MM.1S (cell line): ENCODE measurements at regions not wholly inside any gene's neighbourhood (a gene's known extent, or its start where the extent isn't known, plus 50 kb on each side); places are given as distances from the start of the nearest gene placed in this dataset.

ENCODE experiments used
- DNase-seq: peaks from one replicate; pipeline ENCODE4 v3.0.0-alpha.2; 2015
- H2AFZ ChIP-seq: fragments of 300-600 bp; sonication (generic); 2 replicates; pipeline ENCODE4 v1.6.0; 2016; ENCODE audit warnings: antibody characterized with exemption, low read length
- H3F3A ChIP-seq: fragments of 300-600 bp; sonication (generic); 2 replicates; pipeline ENCODE4 v1.6.1; 2016; ENCODE audit warnings: mild to moderate bottlenecking, antibody characterized with exemption, low read length, moderate library complexity, mixed read lengths; ENCODE audit not compliant: insufficient read depth
- H3K27ac ChIP-seq: fragments of 300-600 bp; sonication (generic); 2 replicates; pipeline ENCODE4 v1.5.1; 2016; ENCODE audit warnings: mild to moderate bottlenecking, low read length
- H3K27me3 ChIP-seq: fragments of 300-600 bp; sonication (generic); replicated peaks from 2 replicates; pipeline ENCODE4 v1.6.0; 2016; ENCODE audit warnings: low read length; ENCODE audit not compliant: insufficient read depth
- H3K36me3 ChIP-seq: fragments of 300-600 bp; sonication (generic); replicated peaks from 2 replicates; pipeline ENCODE4 v1.6.1; 2016; ENCODE audit warnings: mild to moderate bottlenecking, low read length, mixed read lengths; ENCODE audit not compliant: insufficient read depth
- H3K4me1 ChIP-seq: fragments of 300-600 bp; sonication (generic); 2 replicates; pipeline ENCODE4 v1.6.1; 2016; ENCODE audit warnings: low read length, mixed read lengths
- H3K4me2 ChIP-seq: fragments of 300-600 bp; sonication (generic); 2 replicates; pipeline ENCODE4 v1.6.0; 2016; ENCODE audit warnings: low read depth, low read length
- H3K4me3 ChIP-seq: fragments of 300-600 bp; sonication (generic); 2 replicates; pipeline ENCODE4 v1.5.1; 2016; ENCODE audit warnings: low read length, mixed read lengths
- H3K79me2 ChIP-seq: fragments of 300-600 bp; sonication (generic); 2 replicates; pipeline ENCODE4 v1.6.1; 2016; ENCODE audit warnings: mixed run types, low read length, mixed read lengths
- H3K9ac ChIP-seq: fragments of 300-600 bp; sonication (generic); 2 replicates; pipeline ENCODE4 v1.6.1; 2016; ENCODE audit warnings: low read length, mixed read lengths
- H3K9me2 ChIP-seq: fragments of 300-600 bp; sonication (generic); replicated peaks from 2 replicates; pipeline ENCODE4 v1.6.1; 2016; ENCODE audit warnings: mild to moderate bottlenecking, low read length, mixed read lengths; ENCODE audit not compliant: insufficient read depth
- H3K9me3 ChIP-seq: fragments of 300-600 bp; sonication (generic); replicated peaks from 2 replicates; pipeline ENCODE4 v1.6.1; 2016; ENCODE audit warnings: mild to moderate bottlenecking, low read length, mixed read lengths; ENCODE audit not compliant: insufficient read depth
- H4K20me1 ChIP-seq: fragments of 300-600 bp; sonication (generic); 2 replicates; pipeline ENCODE4 v1.6.1; 2016; ENCODE audit warnings: mild to moderate bottlenecking, low read length, moderate library complexity, mixed read lengths; ENCODE audit not compliant: insufficient read depth
- CTCF ChIP-seq: fragments of 300-600 bp; sonication (generic); IDR thresholded peaks from 2 replicates; pipeline ENCODE4 v1.5.1; 2016; ENCODE audit warnings: antibody characterized with exemption, low read length, mixed read lengths
- EZH2 ChIP-seq: fragments of 300-600 bp; sonication (generic); optimal IDR thresholded peaks from 2 replicates; pipeline ENCODE3; 2017; ENCODE audit warnings: low read depth, mild to moderate bottlenecking, antibody characterized with exemption, low read length, mixed read lengths
- EZH2phosphoT487 ChIP-seq: fragments of 300-600 bp; sonication (generic); IDR thresholded peaks from 2 replicates; pipeline ENCODE4 v1.6.1; 2018; ENCODE audit warnings: antibody characterized with exemption, low read length

GRCh38 chr14:56862836-56863235, 52.6 kb upstream of the OTX2 start:
- Histone ChIP-seq H2AFZ (no peak overlapping the region), H3F3A (no peaks in the 10 kb centered on the region)
- DNase-seq: no peak

GRCh38 chr14:56860441-56860840, 50.2 kb upstream of the OTX2 start:
- Histone ChIP-seq H3K27ac (no peak overlapping the region), H3K4me3 (no peak overlapping the region), H3K4me2 (no peak overlapping the region), H2AFZ (no peak overlapping the region), H3F3A (no peaks in the 10 kb centered on the region), H3K9ac (no peak overlapping the region), H3K79me2 (no peaks in the 10 kb centered on the region), H3K9me3 (no peaks in the 10 kb centered on the region), H3K27me3 (no peaks in the 10 kb centered on the region), H4K20me1 (no peaks in the 10 kb centered on the region), H3K4me1 (no peaks in the 10 kb centered on the region), H3K36me3 (no peaks in the 10 kb centered on the region), H3K9me2 (no peaks in the 10 kb centered on the region)
- no peak for TF ChIP-seq EZH2
- no peak for TF ChIP-seq CTCF
- no peak for TF ChIP-seq EZH2phosphoT487
- no peak for DNase-seq

More at GRCh38 chr14:56862836-56863235, 52.6 kb upstream of the OTX2 start:
- Histone ChIP-seq H3K9me3 (no peaks in the 10 kb centered on the region), H3K9me2 (no peaks in the 10 kb centered on the region), H3K9ac (no peak overlapping the region), H3K36me3 (no peaks in the 10 kb centered on the region), H4K20me1 (no peaks in the 10 kb centered on the region), H3K4me2 (no peak overlapping the region), H3K79me2 (no peaks in the 10 kb centered on the region), H3K4me3 (no peak overlapping the region), H3K4me1 (no peaks in the 10 kb centered on the region), H3K27ac (no peak overlapping the region), H3K27me3 (no peaks in the 10 kb centered on the region)
- TF ChIP-seq EZH2 (no peak), EZH2phosphoT487 (no peak), CTCF (no peak)
